Nephron progenitor cell (in vitro differentiated cells): ENCODE measurements at regions not wholly inside any gene's neighbourhood (a gene's known extent, or its start where the extent isn't known, plus 50 kb on each side); places are given as distances from the start of the nearest gene placed in this dataset.

Experiments
- DNase-seq: peaks from one replicate; pipeline ENCODE4 v3.0.0; 2021
- H3K27ac Mint-ChIP-seq: 2 replicates; pipeline ENCODE4 v1.8.0; 2021; ENCODE audit warnings: mild to moderate bottlenecking, moderate library complexity, mixed read lengths
- H3K27me3 Mint-ChIP-seq: 2 replicates; pipeline ENCODE4 v1.8.0; 2021; ENCODE audit warnings: mild to moderate bottlenecking, low read depth, mixed read lengths; ENCODE audit not compliant: poor library complexity
- H3K36me3 Mint-ChIP-seq: 2 replicates; pipeline ENCODE4 v1.8.0; 2021; ENCODE audit warnings: low read depth, mixed read lengths
- H3K4me1 Mint-ChIP-seq: 2 replicates; pipeline ENCODE4 v1.8.0; 2021; ENCODE audit warnings: mixed read lengths
- H3K4me3 Mint-ChIP-seq: 2 replicates; pipeline ENCODE4 v1.8.0; 2021; ENCODE audit warnings: mild to moderate bottlenecking, moderate library complexity, mixed read lengths
- H3K9me3 Mint-ChIP-seq: 2 replicates; pipeline ENCODE4 v1.8.0; 2021; ENCODE audit warnings: mild to moderate bottlenecking, moderate library complexity, mixed read lengths
- CTCF ChIP-seq: fragments of 200-600 bp; sonication (generic); IDR thresholded peaks from 2 replicates; pipeline ENCODE4 v1.5.0; 2021; ENCODE audit warnings: antibody characterized with exemption

- H3K27me3 Mint-ChIP-seq, result peaks cover 2% of the 10 kb centered on the region
- H3K4me3 Mint-ChIP-seq, result no peak overlapping the region
- DNase-seq, result no peak
- no peak for TF ChIP-seq CTCF
- no peaks in the 10 kb centered on the region for H3K36me3 Mint-ChIP-seq
- H3K9me3 Mint-ChIP-seq, result peaks cover 18% of the 10 kb centered on the region
- no peaks in the 10 kb centered on the region for H3K4me1 Mint-ChIP-seq
- no peak overlapping the region for H3K27ac Mint-ChIP-seq
Measured at GRCh38 chr13:73275163-73275562, 216.4 kb downstream of the KLF5 start.

GRCh38 chr13:73274147-73274546 lies 215.3 kb downstream of the KLF5 start:
- no peak for TF ChIP-seq CTCF
- no peak for DNase-seq
- no peaks in the 10 kb centered on the region for H3K36me3 Mint-ChIP-seq
- H3K4me3 Mint-ChIP-seq, result no peak overlapping the region
- H3K4me1 Mint-ChIP-seq, result no peaks in the 10 kb centered on the region
- peaks cover 24% of the 10 kb centered on the region for H3K9me3 Mint-ChIP-seq
- peaks cover 2% of the 10 kb centered on the region for H3K27me3 Mint-ChIP-seq
- H3K27ac Mint-ChIP-seq, result no peak overlapping the region

DNA sequence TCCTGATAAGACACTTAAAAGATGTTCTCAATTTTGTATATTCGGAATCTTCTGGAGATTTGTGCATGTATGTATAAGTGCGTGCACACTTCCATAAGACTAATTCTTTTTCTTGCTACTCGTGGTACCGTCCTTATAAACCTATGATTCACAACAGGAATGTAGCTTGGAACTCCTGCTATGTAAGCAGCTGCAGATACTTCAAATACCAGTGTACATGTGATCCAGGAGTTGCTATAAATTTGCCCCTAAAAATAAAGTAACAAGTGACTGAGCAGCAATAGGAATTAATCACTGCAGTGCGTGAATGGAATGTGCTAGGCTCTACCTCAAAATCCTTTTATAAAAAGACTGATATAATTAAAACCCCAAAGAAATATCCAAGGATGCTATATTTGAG lies 214.9 kb downstream of the KLF5 start:
- no peak for DNase-seq
- TF ChIP-seq CTCF, result no peak
- H3K27ac Mint-ChIP-seq, result no peak overlapping the region
- H3K4me3 Mint-ChIP-seq, result no peak overlapping the region
- peaks cover 27% of the 10 kb centered on the region for H3K9me3 Mint-ChIP-seq
- H3K36me3 Mint-ChIP-seq, result no peaks in the 10 kb centered on the region
- no peaks in the 10 kb centered on the region for H3K4me1 Mint-ChIP-seq
- peaks cover 2% of the 10 kb centered on the region for H3K27me3 Mint-ChIP-seq

- H3K4me3 Mint-ChIP-seq, result no peak overlapping the region
- H3K4me1 Mint-ChIP-seq, result no peaks in the 10 kb centered on the region
- no peak for DNase-seq
- H3K27me3 Mint-ChIP-seq, result peaks cover 4% of the 10 kb centered on the region
- peaks cover 29% of the 10 kb centered on the region for H3K9me3 Mint-ChIP-seq
- no peaks in the 10 kb centered on the region for H3K36me3 Mint-ChIP-seq
- no peak for TF ChIP-seq CTCF
- no peak overlapping the region for H3K27ac Mint-ChIP-seq
Measured at GRCh38 chr13:73273276-73273675, 214.5 kb downstream of the KLF5 start.

DNA sequence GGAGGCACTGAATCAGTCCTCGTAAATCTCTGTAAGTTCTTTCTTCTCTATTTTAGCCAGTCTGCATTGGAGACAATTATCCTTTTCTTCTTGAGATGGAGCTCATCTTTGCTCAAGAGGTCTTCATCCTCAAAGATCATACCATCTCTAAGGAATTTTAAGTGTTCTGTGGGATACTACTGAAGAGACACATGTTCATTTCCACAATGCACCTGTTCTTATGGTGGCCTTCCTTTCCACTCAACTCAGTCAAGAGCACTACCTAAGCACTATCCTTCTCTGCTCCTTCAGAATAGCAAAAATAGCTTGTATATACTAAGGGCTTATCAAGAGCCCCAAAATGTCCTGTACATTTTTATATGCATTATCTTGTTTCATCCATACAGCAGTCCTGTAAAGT lies 214.0 kb downstream of the KLF5 start:
- TF ChIP-seq CTCF, result no peak
- DNase-seq, result no peak
- Mint-ChIP-seq H3K27ac (no peak overlapping the region), H3K9me3 (peaks cover 24% of the 10 kb centered on the region), H3K27me3 (peaks cover 8% of the 10 kb centered on the region), H3K4me1 (no peaks in the 10 kb centered on the region), H3K4me3 (no peak overlapping the region), H3K36me3 (no peaks in the 10 kb centered on the region)

GRCh38 chr13:73268306-73268705 lies 209.5 kb downstream of the KLF5 start:
- Mint-ChIP-seq H3K4me3 (no peak overlapping the region), H3K9me3 (peaks cover 12% of the 10 kb centered on the region), H3K27me3 (peaks cover 11% of the 10 kb centered on the region), H3K4me1 (no peaks in the 10 kb centered on the region), H3K27ac (no peak overlapping the region), H3K36me3 (no peaks in the 10 kb centered on the region)
- no peak for DNase-seq
- no peak for TF ChIP-seq CTCF
